NCI-H748 treated with DMSO at 0.1 percent for 48 hours (cell line): ENCODE measurements at regions not wholly inside any gene's neighbourhood (a gene's known extent, or its start where the extent isn't known, plus 50 kb on each side); places are given as distances from the start of the nearest gene placed in this dataset.
"Not testable (repeated sequence)": the region's sequence is repeated elsewhere in the genome, so short reads cannot be mapped to it uniquely, and the experiment has no call there.

ENCODE experiments used
- DNase-seq: peaks from one replicate; lab custom pipeline; 2025; lab: John Stamatoyannopoulos, UW

DNA sequence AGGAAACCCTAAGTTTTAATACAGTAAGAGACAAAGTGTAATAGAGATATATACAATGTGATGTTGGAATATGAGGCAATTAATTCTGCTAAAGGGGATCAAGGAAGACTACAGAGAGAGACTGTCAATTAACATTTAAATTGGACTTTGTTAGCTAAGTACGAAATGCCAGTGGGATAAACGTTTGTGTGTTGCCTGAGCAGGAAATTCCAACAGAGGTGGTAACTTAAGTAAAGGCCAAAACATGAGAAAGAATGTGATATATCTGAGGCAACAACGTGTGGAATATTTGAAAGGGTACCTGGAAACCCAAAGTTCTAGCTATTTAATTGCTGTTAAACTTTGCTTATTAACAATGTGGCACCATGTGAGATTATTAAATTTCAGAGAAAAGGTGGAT lies 1666.9 kb upstream of the WWC1 start:
- no peak for DNase-seq

DNA sequence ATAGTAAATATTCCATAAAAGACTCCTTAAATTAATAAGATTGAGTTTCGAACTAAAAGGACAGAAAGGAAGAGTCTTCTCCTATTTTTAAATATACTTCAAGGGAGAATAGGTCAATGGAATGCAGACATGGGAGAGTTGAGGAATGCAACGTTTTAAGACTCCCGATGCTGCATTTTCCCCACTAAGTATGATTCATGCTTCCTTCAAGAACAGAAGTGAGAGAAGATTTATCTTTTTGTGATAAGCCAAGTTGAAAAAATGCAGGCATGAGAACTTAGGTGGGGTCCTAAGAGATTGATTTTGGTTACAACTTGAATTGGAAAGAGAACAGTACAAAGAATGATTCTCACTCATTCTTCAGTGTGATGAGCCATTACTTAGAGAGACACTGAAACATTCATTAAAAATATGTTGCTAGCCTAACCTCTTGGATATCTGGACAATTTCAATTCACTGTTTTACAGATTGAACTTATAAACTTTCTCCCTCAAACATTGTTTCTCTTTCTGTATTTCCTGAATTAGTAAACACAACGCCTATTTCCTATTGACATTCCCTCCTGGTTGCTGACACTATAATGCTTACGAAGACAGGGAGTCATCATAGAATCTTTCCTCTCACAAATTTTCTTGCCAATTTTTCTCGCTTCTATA lies 1666.1 kb upstream of the WWC1 start:
- no peak for DNase-seq

DNA sequence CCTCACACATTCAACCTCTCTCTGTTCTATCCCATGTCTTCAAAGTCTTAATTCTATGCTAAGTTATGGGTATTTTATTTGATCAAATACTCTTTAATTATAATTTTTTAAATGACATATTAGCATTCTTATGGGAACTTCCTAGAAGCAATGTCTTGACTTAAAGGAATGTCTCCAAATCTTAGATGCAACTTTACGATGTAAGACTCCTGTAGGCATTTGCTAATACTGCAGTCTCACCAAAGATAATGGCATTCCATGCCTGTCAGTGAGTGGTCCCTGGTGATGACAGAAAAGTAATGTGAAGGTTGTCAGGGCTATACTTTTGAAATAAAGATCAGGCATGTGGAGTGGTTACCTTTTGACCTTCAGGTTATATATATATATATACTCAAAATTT lies 1654.2 kb upstream of the WWC1 start:
- no peak for DNase-seq

DNA sequence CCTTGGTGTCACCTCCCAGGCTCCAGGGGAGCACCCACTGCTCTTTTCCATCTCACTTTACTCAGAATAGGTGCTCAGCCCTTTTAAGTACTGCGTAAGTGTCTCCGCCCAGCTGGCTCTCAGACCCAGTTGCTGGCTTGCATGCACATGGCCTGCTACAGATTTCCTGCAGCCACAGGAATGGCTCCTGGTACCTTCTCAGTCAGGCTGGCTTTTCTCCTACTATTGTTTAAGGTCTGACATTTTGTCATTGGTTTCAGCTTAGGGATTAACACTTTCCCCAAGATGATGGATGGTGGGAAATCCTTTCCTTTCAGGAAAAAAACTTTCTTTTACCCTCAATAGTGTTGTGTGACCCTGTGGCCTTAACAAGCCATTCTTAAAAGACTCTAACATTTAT lies 1652.3 kb upstream of the WWC1 start:
- DNase-seq = no peak

DNA sequence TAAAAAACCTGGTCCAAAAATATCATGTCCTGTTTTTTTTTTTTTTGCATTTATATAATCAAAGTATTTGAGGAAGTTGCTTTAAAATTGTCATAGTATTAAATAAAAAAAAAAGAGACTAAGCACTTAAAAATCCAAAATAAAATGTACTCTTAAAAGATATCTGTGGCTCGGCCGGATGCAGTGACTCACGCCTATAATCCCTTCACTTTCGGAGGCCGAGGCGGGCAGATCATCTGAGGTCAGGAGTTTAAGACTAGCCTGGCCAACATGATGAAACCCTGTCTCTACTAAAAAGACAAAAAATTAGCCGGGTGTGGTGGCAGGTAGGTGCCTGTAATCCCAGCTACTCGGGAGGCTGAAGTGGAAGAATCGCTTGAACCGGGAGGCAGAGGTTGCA lies 1651.3 kb upstream of the WWC1 start:
- not testable (repeated sequence) for DNase-seq

DNA sequence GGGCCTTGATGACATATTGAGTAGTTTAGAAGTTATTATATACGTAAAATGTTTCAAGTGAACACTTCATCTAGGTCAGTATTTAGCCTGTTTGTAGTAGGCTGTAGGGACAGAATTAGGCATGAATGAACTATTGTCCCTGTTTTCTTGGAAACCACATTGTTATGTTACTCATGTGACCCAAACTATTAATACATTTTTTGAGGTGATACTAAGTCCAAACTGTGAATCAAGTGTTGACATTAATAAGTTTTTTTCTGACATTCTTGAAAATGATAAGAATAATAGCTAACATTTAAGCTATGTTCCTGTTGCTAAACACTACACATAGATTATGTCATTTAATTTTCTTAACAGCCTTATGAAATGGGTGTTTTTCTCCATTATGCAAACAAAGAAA lies 1642.7 kb upstream of the WWC1 start:
- no peak for DNase-seq

DNA sequence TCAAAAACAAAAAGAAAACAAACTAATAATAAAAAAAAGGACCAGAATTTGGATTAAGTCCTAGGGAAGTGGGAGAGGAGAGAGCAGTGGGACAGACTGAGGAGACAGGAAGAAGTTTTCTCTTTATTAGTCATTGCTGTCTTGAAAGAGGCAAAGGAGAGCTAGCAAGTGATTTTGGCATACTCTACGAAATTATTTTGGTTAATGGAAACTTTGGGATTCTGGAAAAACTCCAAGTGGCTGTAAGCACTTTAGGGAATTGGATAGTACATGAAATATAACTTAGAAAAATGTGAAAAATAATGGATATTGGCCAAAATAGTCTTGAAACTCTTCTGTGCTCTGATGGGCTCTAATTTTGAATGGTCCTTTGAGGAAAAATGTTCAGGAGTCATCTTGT lies 1641.8 kb upstream of the WWC1 start:
- no peak for DNase-seq

DNA sequence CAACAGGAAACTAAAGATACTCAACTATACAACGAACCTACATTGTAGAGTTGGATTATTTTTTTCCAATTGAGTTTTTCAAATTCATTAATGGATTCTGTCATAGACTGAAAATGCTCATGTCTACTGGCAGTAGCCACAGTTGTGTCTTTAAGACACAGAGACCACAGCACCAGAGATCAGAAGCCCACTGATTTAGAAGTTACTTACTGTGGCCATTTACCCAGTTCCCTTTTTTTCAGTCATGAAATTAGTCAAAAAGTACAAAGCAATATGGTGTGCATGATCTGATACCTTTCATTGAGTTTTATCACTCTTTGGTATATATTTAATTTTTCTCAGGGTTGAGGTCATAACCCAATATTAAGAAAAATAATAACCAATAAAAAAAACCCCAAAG lies 1640.2 kb upstream of the WWC1 start:
- DNase-seq = no peak

DNA sequence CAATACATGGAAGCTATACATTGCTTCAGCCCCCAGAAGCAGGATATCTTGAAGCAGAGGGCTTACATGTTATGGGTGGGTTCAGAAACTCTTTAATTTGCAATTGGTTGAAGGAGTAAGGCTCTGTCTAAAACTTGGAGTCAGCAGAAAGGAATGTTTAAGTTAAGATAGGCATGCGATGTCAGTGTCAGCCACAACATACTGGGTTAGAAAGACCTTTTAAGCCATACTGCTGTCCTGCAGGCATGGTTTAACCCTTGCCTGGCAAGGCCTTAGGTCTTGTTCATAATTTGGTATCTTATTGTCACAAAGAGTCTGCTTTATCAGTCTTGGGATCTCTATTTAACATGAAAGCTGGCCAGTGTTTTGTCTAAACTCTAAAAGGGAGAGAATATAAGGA lies 1619.6 kb upstream of the WWC1 start:
- DNase-seq = no peak

DNA sequence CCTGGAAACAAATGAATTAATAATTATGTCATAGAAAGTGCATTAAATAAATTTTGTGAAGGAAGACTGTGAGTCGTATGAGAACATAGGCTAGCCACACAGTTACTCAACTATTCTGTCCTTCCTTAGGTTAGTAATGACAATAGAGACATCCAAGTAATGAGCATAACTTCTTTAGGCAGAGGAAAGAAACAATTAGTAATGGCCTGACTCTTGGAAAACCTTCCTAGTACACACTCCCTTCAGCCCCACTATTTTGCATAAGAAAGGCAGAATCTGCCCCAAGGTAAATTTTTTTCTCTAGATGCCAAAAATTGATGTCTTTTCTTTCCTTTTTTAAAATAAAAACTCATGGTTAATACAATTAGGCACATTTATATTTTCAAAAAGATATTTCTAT lies 1619.0 kb upstream of the WWC1 start:
- DNase-seq = no peak

DNA sequence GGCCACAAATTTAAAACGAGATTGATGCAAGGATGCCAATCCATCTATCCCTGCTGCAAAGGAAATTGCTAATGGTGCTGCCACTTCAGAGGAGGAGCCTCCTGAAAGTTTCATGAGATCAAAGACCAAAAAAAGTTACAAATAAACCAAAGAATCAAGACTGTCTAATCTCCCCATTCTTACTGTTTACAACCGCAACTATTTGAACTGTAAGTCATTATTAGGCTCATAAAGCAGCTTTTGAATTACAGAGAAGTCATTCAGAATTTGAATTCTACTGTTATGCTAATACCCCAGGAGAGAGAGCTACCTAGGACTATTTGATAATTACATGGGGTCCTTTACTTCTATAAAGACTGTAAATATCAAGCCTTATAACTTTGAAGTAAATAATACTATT lies 1613.6 kb upstream of the WWC1 start:
- DNase-seq = no peak

DNA sequence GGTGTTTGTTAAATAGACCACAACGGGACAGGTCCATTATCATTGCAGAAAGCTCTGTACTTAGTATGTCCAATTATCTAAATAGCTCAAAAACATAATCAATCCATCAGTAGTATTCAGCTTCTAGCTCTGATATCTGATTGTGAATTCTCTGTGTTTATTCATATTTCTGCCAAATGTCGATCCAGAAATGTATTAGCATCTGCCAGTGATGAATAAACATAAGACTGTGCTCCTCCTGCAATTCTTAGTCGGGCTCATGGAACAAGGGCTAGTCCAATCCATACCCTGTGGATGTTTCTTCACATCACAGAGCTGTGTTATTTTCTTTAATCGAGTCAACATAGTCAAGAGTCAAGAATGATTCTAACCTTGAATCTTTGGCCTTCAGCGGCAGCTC lies 1612.1 kb upstream of the WWC1 start:
- no peak for DNase-seq

DNA sequence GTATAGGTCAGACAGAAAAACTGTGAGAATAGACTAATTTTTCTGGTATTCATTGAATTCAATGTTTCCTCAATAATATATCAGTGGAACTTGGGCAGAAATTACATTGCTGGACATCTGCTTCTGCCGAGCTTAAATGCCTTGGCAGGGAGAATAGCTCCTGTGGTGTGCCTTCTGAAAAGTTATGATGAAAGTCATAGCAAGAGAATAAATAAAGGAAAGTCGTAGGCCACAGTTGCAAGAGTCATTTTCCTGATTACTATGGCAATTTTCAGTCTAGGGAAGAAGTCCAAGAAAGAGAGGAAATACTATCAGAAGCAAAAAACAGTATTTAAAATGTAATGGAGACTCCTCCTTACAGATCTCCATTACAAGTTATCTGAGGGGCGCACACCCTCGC lies 1596.1 kb upstream of the WWC1 start:
- DNase-seq = no peak

DNA sequence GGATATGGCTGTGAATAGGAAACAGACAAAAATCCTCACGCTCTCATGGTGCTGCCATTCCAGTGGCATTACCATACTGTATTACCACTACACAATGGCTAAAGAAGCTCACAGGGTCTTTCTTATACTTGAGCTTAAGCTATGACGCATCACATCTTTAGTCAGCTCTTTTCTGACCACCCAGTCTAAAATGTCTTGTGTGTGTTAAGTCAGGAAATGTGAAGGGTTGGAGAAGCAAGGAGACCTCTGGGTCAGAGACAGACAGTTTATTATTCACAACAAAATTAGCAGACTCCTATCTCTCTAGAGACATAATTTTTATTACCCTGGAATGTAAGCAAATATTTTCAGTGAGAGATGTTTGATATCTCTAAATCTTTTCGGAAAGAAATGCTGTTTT lies 1583.2 kb upstream of the WWC1 start:
- DNase-seq = no peak

DNA sequence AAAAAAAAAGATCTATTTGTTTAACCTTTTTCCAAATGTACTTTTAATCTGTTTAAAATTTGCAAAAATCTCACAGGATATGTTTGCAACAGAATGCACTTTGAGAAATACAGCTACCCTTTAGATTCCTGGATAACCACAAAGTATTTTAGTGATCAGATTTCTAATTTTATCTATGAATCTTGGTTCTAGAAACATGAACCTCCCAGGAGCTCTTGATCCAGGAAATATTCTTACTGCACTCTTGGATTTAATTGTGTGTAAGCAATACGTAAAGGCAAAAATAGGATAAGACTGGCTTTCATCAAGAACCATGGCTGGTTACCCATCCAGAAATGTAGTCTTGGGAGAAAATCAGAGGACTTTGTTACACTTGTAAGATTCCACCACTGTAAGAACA lies 1581.8 kb upstream of the WWC1 start:
- DNase-seq = no peak

DNA sequence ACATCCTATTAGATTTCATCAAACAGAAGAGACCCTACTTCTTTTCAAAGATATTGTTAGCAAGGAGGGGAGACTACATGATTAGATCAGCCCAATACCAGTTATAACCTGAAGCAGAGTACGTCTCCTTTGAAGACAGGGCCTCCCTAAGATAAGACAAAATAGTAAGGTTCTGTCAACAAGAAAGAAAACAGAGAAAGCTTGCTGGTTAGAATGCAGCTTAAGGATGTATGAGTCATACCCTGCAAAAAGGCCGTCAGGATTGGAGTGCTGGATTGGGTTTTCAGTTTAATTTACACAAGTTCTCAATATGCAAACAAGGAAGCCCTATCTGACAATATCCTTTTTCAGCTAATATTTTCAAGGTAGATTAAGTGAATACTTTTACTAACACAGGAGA lies 1581.2 kb upstream of the WWC1 start:
- DNase-seq = no peak

DNA sequence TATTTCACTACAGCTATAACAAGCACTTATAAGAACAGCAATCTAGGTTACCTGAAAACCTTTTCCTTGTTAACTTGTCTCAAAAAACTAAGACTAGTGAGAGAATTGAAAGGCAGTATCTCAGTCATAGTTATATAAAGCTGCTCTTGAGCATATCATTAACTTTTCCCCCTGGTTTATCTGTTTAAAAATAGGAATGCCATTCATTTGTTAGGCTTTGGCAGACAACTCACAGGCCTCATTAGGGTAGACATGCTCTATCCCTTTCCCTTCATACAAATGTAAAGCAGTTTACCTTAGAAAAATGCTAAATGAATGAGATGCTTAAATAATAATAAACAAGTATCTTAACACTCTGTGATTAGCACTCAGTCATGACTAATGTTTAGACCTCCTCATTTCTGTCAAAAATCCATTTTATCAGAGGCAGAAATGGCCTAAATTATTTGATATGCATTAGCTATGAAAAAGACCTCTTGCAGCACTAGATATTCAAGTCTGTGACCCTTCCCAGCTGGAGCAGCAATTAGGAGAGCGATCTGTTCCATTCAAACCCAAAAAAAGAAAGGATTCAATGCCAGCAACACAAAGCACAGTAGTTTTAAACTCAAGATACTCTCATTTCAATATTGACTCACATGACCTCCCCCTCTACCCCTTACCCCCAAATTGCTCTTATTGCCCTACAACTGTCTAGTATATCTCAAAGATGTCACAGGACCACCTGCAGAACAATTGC lies 1578.8 kb upstream of the WWC1 start:
- DNase-seq = peak; percentile 51

DNA sequence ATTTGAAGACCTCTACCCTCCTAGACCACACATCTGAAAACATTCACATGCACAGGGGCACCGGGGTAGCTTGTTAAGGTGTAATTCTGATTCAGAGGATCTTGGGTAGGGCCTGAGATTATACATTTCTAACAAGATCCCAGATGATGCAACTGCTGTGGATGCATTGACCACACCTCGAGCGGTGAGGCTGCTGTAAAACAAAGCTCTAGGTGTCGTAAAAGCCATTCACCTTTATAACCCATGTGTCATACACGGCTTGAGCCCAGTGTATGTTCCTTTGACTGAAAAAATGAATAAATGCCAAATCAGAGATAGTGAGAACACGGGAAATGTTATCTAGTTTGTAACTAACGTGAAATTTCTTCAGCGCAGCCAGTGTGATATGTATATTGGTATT lies 1578.2 kb upstream of the WWC1 start:
- DNase-seq = no peak

DNA sequence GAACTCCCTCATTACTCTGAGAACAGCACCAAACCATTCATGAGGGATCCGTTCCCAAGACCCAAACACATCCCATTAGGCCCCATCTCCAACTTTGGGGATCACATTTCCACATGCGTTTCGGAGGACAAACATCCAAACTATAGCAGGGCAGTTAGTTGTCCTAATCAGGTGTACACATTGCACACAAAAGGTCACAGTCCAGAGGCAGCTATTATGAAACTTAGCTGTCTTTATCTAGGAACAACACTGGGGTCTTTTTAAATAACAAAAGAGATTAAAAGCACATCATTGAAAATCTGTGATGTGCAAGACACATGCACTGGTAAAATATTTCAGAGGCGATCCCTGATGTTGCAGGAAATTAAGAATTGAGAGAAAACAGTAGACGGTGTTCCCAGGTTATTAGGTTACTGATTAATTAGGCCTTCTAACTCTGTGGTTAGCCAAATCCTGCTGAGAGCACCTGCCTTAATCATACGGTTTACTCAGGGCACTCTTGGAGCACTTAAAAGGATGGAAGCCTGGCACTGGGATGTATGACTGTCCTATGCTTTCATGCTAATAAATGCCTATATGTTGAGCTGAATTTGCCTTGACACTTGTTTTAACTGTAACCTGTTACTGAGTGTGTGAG lies 1574.5 kb upstream of the WWC1 start:
- peak; percentile 45 for DNase-seq

DNA sequence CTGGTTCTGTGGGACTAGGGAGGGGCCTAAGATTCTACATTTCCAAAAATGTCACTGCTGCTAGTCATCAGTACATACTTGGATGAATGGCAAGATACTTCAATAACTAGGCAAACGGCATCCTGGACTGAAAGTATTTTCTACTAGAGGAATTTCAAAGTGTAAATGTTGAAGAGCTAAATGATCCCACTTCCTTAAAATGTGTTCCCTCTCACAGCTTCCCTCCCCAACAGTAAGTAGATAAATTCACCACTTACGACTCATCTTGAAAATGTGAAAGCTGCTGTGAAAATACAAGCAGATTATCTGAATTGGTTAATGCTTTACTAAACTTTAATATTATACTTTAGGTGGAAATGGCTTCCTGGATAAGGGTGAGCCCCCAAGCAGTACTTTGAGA lies 1571.5 kb upstream of the WWC1 start:
- DNase-seq = no peak

DNA sequence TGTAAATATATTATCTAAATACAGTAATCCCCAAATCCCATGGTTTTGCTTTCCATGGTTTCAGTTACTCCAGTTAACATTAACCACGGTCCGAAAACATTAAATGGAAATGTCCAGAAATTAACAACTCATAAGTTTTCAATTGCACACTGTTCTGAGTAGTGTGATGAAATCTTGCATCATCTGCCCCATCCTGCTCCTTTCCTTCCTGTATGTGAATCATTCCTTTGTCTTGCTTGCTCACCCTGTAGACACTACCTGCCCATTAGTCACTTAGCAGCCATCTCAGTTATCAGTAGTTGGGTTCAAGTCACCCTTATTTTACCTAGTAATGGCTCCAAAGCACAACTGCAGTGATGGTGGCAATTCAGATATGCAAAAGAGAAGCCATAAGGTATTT lies 1568.5 kb upstream of the WWC1 start:
- DNase-seq = no peak

DNA sequence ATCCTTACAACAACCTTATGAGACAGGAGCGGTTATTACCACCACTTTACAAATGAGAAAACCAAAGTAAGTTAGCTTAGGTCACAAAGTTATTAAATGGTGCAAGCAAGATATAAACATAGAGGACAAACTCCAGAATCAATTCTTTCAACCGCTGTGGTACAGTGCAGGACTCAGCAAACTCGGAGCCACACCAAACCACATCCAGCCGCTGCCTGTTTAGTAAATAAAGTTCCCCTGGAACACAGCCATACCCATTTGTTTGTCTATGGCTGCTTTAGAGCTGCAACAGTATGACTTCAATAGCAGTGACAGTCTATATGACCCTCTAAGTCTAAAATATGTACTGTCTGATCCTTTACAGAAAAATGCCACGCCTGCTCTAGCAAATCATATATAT lies 1567.2 kb upstream of the WWC1 start:
- DNase-seq = peak; percentile 12

DNA sequence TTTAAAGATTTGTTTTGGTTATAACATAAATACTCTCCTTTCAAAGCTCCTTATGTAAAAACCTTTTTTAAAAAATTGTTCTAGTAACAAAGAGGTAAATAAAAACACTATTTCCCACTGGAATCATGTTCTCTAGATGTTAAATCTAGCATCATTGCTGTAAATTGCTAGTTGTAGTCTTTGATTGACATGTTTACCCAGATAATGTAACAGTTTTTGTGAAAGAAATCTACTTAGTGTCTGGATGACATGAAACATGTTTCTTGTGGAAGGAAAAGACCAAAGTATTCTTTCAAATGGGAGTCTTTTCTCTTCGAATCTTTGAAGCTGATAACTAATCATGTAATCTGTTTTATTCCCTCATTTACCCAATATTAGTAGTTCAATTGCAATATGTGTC lies 1565.9 kb upstream of the WWC1 start:
- no peak for DNase-seq

DNA sequence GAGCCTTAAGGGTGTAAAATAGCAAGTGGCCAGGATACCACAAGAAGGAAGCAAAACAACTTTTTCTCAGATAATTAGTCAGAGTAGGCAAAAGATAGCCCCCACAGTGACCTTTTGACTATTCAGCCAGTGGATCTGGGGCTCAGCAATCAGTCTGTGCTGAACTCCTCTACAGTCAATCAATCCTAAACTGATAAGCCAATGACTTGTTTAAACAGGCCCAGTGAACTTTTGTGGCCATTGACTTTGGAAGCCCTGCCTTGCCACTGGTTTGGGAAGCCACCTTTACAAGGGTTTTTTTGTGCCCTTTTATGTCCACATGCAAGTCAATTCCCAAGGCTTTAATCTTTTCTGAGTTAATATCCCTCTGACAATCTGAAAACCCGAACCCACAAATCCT lies 1565.0 kb upstream of the WWC1 start:
- DNase-seq = no peak
